Upper lobe of left lung (tissue), 6 donors: ENCODE measurements at regions not wholly inside any gene's neighbourhood (a gene's known extent, or its start where the extent isn't known, plus 50 kb on each side); places are given as distances from the start of the nearest gene placed in this dataset.

Experiments
- ATAC-seq, 2 donors: fragments of 200-7000 bp; cut with Tn5 transposase; one replicate each; pipeline ENCODE4 v1.9.1; 2022; ENCODE audit warnings: mild to moderate bottlenecking in 2 of 2, moderate library complexity in 2 of 2; ENCODE audit not compliant: low FRiP score in 2 of 2
- DNase-seq, 2 donors: peaks; one replicate each; pipeline ENCODE4 v3.0.0-alpha.2; 2019 to 2020
- H3K27ac ChIP-seq, 4 donors: fragments of 200-600 bp; sonication (generic); one replicate each; pipeline ENCODE4 v1.5.1; 2016 to 2019
- H3K27me3 ChIP-seq, 4 donors: fragments of 200-600 bp; sonication (generic); one replicate each; pipeline ENCODE4 v1.5.1; 2017 to 2019
- H3K36me3 ChIP-seq, 4 donors: fragments of 200-600 bp; sonication (generic); one replicate each; pipeline ENCODE4 v1.5.1; 2016 to 2019
- H3K4me1 ChIP-seq, 4 donors: fragments of 200-600 bp; sonication (generic); one replicate each; pipeline ENCODE4 v1.5.1; 2018 to 2019
- H3K4me3 ChIP-seq, 4 donors: fragments of 200-600 bp; sonication (generic); one replicate each; pipeline ENCODE4 v1.5.1; 2017 to 2019; ENCODE audit warnings: mild to moderate bottlenecking in 2 of 4, moderate library complexity in 1 of 4
- H3K9me3 ChIP-seq, 4 donors: fragments of 200-600 bp; sonication (generic); one replicate each; pipeline ENCODE4 v1.5.1; 2018 to 2019
- EP300 ChIP-seq, 4 donors: sonication (generic); formaldehyde crosslinking; IDR thresholded peaks; one replicate each; pipeline ENCODE4 v1.5.1; 2017; ENCODE audit warnings: antibody characterized with exemption in 4 of 4, control low read depth in 2 of 4
- POLR2A ChIP-seq, 4 donors: fragments of 450-650 bp; IDR thresholded peaks; one replicate each; pipeline ENCODE4 v1.5.1; 2016 to 2017; ENCODE audit warnings: antibody characterized with exemption in 4 of 4, mild to moderate bottlenecking in 2 of 4
- POLR2AphosphoS5 ChIP-seq, 2 donors: sonication (generic); formaldehyde crosslinking; IDR thresholded peaks; one replicate each; pipeline ENCODE4 v1.5.1; 2017; ENCODE audit warnings: antibody characterized with exemption in 2 of 2
- WGBS, 2 donors: methylation state at CpG; one replicate each; pipeline ENCODE4 v1.1.5; 2017 to 2018; 5-methylcytosine and 5-hydroxymethylcytosine counted together
- TF ChIP-seq, protein P1 (sequence below), 6 experiments: fragments of 450-650 bp in 4 of 6; fragments of 200-600 bp in 2 of 6; sonication (generic) in 2 of 6; IDR thresholded peaks; one replicate each; pipeline ENCODE4 v1.5.1; 2016 to 2019; ENCODE audit warnings: antibody characterized with exemption in 6 of 6
- donor health status: DM: no; HTN: no; CAD: no; lungs with moderate emphysema.
- donor health status: DM: no; HTN: yes; CAD: no; lungs with severe emphysema.

DNA sequence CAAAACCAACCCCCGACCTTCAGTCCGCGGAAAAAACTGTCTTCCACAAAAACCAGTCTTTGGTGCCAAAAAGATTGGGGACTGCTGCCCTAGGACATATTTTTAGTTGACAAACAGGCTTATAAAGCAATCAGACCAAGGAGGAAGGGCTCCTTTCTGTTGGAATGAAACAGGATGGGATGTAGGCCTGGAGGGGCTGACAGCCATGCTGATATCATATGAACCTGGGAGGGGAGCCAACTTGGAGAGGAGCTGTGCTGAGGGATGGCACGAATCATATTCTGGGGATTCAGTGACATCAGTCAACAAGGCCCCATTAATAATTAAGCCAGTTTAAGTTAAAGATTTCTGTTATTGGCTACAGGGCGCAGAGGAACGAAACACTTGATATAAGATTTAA is 225.4 kb upstream of the TSHZ2 start:
- no peaks in the 10 kb centered on the region for H3K9me3 ChIP-seq
- WGBS, 2 donors, result 81 to 84% methylated on average over 6 of the region's 6 CpGs
- H3K36me3 ChIP-seq, result no peaks in the 10 kb centered on the region
- ATAC-seq (no peak), DNase-seq (no peak)
- H3K27me3 ChIP-seq, result no peaks in the 10 kb centered on the region
- no peak overlapping the region for H3K4me3 ChIP-seq
- H3K27ac ChIP-seq, result no peak overlapping the region
- no peak for TF ChIP-seq POLR2AphosphoS5 (IDR thresholded peaks at IDR 0.05)
- TF ChIP-seq, protein P1, sequence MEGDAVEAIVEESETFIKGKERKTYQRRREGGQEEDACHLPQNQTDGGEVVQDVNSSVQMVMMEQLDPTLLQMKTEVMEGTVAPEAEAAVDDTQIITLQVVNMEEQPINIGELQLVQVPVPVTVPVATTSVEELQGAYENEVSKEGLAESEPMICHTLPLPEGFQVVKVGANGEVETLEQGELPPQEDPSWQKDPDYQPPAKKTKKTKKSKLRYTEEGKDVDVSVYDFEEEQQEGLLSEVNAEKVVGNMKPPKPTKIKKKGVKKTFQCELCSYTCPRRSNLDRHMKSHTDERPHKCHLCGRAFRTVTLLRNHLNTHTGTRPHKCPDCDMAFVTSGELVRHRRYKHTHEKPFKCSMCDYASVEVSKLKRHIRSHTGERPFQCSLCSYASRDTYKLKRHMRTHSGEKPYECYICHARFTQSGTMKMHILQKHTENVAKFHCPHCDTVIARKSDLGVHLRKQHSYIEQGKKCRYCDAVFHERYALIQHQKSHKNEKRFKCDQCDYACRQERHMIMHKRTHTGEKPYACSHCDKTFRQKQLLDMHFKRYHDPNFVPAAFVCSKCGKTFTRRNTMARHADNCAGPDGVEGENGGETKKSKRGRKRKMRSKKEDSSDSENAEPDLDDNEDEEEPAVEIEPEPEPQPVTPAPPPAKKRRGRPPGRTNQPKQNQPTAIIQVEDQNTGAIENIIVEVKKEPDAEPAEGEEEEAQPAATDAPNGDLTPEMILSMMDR (IDR thresholded peaks at IDR 0.05), result no peak
- TF ChIP-seq POLR2A (IDR thresholded peaks at IDR 0.05), result no peak
- no peak for TF ChIP-seq EP300 (IDR thresholded peaks at IDR 0.05)
- no peaks in the 10 kb centered on the region for H3K4me1 ChIP-seq

DNA sequence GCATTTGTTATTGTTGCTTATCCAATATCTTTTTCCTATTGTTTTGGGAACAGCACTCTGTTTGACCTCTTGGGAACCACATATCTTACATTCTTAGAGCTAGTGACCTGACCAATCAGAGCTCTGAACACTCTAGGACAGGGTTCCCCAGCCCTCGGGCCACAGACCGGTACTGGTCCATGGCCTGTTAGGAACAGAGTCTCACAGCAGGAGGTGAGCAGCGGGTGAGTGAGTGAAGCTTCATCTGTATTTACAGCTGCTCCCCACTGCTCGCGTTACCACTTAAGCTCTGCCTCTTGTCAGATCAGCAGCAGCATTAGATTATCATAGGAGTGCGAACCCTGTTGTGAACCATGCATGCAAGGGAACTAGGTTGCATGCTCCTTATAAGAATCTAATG is 226.0 kb upstream of the TSHZ2 start:
- no peak for TF ChIP-seq EP300 (IDR thresholded peaks at IDR 0.05)
- TF ChIP-seq, protein P1 (IDR thresholded peaks at IDR 0.05), result no peak
- no peak for TF ChIP-seq POLR2A (IDR thresholded peaks at IDR 0.05)
- TF ChIP-seq POLR2AphosphoS5 (IDR thresholded peaks at IDR 0.05), result no peak
- Histone ChIP-seq H3K27ac (no peak overlapping the region), H3K4me3 (no peak overlapping the region), H3K27me3 (no peaks in the 10 kb centered on the region), H3K36me3 (no peaks in the 10 kb centered on the region), H3K4me1 (no peaks in the 10 kb centered on the region), H3K9me3 (no peaks in the 10 kb centered on the region)
- ATAC-seq (no peak), DNase-seq (no peak)
- 68 to 75% methylated on average over 6 of the region's 6 CpGs for WGBS, 2 donors

DNA sequence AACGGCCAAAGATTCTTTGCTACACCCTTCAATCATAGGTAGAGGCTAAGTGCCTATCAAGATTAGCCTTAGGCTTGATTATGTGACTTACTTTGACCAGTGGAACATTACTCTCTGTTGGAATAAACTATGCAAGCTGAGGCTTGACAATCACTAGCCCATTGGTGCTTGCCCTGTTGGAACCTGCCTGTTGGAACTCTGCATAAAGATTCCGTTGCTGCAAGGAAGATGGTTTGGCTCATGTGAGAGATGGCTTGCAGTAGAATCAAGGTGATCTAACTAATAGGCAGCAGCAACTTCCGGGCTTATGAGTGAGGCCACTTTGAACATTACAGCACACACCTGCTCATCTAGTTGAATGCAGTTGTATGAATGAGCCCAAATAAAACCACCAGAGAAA is 227.7 kb upstream of the TSHZ2 start:
- Histone ChIP-seq H3K4me1 (no peaks in the 10 kb centered on the region), H3K9me3 (no peaks in the 10 kb centered on the region), H3K36me3 (no peaks in the 10 kb centered on the region), H3K27me3 (no peaks in the 10 kb centered on the region), H3K4me3 (no peak overlapping the region), H3K27ac (no peak overlapping the region)
- no peak for TF ChIP-seq POLR2A (IDR thresholded peaks at IDR 0.05)
- TF ChIP-seq, protein P1 (IDR thresholded peaks at IDR 0.05), result no peak
- TF ChIP-seq EP300 (IDR thresholded peaks at IDR 0.05), result no peak
- no peak for TF ChIP-seq POLR2AphosphoS5 (IDR thresholded peaks at IDR 0.05)
- ATAC-seq (no peak), DNase-seq (no peak)
- WGBS, 2 donors, result 69 to 81% methylated on average over 3 of the region's 3 CpGs

DNA sequence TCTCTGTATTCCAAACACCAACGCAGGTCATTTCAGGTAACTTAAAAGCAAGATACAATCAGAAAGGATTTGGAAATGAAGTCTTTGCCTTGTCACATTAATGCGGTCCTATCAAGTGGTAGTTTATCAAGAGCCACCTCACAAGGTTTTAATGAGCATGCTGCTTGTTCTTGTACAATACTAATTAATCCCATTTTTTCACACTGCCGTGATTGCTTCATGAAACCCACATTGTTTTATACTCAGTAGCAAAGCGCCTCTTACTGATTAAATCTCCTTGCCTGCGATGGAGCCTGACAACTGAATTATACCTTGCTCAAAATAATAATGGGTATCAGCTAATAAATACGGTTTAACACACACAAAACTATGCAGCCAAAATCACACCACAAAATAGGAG is 234.1 kb upstream of the TSHZ2 start:
- WGBS, 2 donors, result 88 to 93% methylated on average over 6 of the region's 6 CpGs
- no peak for ATAC-seq

DNA sequence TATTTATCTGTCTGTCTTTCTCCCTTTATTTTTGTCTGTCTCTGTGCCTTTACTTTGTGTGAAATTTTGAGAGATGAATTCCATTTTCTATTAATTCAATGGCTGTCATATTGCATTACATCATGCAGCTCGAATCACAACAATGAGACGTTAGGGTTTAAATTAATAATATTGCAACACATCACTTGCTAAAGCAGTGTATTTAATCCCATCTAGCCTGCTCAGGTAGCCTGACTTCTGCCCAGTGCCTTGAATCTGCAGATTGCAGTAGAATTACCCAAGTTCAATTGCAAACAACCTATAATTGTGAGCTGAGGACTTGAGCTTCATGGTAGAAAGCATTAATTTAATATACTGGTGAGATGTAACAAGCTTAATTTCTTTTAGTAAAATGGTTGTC is 235.7 kb upstream of the TSHZ2 start:
- DNase-seq, result no peak
- H3K9me3 ChIP-seq, result no peaks in the 10 kb centered on the region
- no peaks in the 10 kb centered on the region for H3K27me3 ChIP-seq
- H3K4me1 ChIP-seq, result no peaks in the 10 kb centered on the region
- TF ChIP-seq, protein P1 (IDR thresholded peaks at IDR 0.05), result no peak
- no peak for TF ChIP-seq EP300 (IDR thresholded peaks at IDR 0.05)
- no peak for TF ChIP-seq POLR2A (IDR thresholded peaks at IDR 0.05)
- no peak for TF ChIP-seq POLR2AphosphoS5 (IDR thresholded peaks at IDR 0.05)
- 72 to 85% methylated on average over 2 of the region's 2 CpGs for WGBS, 2 donors
- H3K36me3 ChIP-seq, result no peaks in the 10 kb centered on the region
- no peak for ATAC-seq
- H3K4me3 ChIP-seq, result no peak overlapping the region
- H3K27ac ChIP-seq, result no peak overlapping the region

More for the DNA sequence above, 234.1 kb upstream of the TSHZ2 start:
- Histone ChIP-seq H3K36me3 (no peaks in the 10 kb centered on the region), H3K4me3 (no peak overlapping the region), H3K4me1 (no peaks in the 10 kb centered on the region), H3K9me3 (no peaks in the 10 kb centered on the region), H3K27me3 (no peaks in the 10 kb centered on the region), H3K27ac (no peak overlapping the region)
- TF ChIP-seq POLR2A (IDR thresholded peaks at IDR 0.05), result no peak
- TF ChIP-seq EP300 (IDR thresholded peaks at IDR 0.05), result no peak
- TF ChIP-seq, protein P1 (IDR thresholded peaks at IDR 0.05), result no peak
- no peak for TF ChIP-seq POLR2AphosphoS5 (IDR thresholded peaks at IDR 0.05)
- no peak for DNase-seq
